ENCODE measurements at regions not wholly inside any gene's neighbourhood (a gene's known extent, or its start where the extent isn't known, plus 50 kb on each side); places are given as distances from the start of the nearest gene placed in this dataset.

DNA sequence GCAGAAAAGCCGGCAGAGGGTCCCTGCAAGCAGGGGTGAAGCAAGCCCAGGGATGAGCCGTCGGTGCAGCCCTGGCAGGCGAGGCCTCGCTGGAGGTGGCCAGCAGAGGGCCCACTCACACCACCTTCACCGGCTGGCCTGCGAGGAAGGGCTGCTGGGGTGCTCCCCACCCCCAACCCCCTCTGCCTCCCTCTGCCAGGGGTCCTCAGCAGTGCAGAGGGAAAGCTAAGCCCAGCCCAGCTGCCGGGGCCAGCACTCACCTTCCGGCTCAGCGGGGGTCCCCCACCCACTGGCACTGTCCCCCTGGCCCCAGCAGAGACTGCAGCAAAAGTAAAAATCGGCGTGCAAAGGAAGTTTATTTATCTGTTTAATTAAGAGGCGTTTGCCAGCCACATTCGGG is 113.4 kb downstream of the ENGASE start:
- DNase-seq: peak in 1 of 2 donors; percentile 6

DNA sequence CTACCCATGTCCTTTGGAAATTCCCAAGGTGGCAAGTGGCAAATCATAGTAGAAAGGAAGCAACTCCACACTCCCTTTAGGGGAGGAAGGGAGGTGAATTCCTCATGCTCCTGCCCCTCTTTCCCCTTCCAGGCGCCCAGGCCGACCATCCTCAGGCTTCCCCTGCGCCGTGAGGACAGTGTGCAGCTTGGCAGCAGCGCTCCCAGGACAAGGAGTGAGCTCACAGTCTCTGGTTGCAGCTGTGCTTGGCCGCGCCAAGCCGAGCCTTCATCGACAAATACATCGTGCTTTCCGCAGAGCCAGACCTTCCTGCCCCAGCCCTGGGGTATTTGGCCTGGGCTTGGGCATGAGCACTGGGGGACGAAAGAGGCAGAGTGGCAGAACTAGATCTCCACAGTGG is 112.6 kb downstream of the ENGASE start:
- DNase-seq: no peak

DNA sequence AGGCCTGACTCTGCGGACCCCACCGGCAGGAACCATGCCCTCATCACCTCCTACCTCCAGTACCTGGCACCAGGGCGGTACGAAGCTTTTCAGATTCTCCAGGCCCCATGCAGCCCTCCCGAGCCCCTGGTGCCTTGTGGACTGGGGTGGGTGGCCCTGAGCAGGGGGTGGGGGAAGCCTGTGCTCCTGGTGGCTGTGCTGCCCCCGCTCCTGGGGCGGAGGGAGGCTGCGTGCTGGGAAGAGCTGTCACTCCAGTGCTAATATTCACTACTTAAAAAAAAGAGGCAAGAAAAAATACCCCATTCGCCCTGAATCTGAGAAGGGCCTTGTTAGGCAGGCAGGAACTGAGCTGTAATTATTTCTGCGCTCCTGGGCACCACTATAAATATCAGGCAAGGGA is 111.8 kb downstream of the ENGASE start:
- DNase-seq: no peak

DNA sequence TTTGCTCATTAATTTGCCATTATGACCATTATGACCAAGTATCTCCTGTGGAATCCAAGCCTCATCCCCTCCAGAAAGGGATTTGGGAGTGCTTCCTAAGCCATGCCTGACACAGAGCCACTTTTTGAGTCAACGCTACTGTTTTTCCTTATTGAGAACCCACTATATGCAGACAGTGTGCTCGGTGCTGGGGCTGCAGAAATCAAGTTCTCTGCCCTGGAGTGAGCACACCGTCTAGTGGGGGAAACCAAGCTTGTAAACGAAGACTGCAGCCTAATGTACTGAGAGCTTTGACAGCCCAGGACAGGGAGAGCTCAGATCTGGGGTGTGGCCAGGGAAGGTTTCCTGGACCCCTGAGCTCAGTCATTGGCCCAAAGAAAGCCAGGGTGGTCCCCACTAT is 111.0 kb downstream of the ENGASE start:
- DNase-seq: no peak

DNA sequence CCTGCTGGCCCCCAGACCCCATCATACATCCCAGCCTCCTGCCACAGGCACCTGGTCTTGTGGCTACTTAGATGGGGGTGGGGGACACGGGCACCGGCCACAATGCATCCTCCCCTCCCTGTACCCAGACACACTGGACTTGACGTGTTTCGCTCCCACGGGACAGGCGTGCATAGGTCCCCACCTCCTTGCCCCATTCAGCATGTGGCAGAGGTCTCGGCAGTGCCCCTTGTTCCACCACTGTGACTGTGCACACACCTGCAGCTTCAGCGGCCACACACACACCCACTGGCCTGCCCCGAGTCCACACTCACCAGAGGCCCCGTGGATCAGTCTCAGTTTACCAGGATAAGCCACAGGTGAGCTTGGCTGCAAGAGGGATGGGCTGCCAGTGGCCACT is 109.6 kb downstream of the ENGASE start:
- no peak for DNase-seq

DNA sequence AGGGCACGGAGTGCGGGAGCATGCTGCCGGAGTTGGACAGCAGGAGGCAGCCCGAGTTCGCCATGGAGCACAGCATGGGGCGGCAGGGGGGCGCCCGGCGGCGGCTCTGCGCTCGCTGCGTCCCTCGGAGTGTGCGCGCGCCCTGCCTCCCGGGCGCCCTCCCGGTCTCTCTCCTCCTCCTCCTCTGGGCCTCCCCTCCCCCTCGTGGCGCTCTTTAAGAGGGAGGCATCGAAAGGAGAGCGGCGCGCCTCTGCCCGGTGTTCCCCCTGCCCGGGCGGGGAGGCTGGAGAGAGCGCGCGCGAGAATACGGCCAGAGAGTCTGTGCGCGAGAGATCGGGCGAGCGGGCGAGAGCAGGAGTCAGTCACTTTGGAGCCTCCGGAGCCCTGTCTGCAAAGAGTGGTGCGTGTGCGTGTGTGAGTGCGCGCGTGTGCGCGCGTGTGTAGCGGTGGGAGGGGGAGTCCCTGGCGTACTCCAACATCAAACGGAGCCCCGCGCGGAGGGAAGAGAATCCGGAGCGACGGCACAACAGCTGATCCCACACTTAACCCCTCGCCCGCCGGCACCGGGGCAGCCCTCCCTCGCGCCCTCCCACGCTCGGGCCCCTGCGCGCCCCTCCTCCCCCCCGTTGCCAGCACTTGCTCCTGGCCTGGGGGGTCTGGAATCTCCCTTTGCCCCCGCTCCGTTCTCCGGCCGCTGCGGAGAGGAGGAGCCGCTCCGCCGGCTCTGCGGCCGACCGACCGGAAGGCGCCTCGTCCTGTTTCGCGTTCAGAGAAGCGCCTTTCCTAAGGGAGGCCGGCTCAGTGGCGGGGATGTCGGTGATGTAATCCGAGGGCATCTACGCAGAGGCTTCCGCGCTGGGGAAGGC is 108.9 kb downstream of the ENGASE start:
- DNase-seq: no peak

DNA sequence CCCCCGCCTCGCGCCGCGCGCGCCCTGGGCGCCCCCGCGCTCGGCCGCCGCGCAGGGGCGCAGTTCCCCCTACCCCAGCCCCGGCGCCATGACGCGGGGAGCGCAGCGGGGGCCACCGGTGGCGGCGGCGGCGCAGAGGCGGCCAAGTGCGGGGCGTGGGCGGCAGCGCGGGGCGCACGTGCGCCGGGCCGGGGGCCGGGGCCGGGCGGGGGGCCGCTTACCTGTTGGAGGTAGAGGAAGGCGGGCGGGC is 108.3 kb downstream of the ENGASE start:
- DNase-seq: no peak

DNA sequence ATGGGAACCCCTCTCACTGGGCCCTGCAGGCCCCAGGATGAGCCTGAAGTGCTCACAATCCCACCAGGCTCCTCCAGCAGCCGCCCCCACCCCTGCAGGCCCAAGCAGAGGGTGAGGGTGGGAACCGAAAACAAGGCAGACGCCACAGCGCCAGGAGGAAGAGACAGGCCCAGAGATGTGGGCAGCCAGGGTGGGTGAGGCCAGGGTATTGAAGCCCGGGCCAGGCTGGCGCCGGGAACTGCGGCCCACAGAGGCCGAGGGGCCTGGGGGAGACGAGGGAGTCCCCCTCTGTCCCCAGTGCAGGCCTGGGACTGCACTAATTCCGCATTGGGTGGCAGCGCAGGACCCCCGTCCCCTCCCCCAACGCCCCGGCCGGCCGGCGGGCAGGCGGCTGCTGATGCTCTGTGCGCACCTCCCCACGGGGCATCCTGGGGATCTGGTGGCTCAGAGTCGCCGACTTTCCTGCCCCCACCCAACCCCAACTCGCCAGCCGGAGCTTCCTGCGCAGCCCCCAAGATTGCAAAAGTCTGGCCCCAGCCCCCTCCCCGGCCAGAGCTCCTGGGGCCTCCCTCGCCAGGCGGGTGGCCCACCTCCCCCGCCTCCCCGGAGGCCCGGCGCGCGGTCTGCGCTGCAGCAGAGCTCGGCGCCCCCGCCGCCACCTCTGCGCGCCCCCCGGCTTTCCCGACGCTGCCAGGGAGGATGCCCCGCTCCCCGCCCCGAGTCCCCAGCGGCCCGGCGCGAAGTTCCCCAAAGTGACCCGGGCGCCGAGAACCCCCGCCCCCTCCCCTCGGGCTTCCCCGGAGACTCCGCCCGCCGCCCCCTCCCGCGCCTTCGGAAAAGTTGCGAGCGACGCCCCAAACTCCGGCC is 107.8 kb downstream of the ENGASE start:
- DNase-seq: no peak

DNA sequence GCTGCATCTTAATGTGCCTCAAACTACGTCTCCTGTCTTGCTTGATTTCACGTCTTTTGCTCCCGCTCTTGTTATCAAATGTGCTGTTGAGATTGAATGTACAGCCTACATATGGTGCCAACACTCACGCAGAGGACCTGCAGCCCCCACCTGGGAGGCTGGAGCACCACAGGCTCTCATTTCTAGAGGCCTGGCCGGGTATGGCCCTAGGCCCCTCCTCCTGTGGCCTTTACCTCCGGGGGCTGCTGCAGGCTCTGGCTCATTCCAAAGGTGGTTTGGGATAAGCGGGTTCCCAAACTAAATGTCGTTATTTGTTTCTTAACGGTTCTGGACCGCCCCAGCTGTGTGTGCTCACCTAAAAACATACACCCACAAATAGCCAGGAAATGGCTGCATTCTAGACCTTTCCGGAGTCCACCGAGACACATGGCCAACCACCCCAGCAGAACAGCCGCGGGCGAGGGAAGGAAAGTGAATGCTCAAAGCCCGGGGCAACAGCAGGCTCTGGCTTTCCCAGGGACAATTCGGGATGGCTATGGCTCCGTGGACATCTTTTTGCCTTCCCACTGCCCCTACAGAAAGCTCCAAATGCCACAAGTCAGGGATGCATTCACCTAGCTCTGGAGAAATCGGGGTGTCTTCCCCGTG is 105.9 kb downstream of the ENGASE start:
- DNase-seq: no peak

DNA sequence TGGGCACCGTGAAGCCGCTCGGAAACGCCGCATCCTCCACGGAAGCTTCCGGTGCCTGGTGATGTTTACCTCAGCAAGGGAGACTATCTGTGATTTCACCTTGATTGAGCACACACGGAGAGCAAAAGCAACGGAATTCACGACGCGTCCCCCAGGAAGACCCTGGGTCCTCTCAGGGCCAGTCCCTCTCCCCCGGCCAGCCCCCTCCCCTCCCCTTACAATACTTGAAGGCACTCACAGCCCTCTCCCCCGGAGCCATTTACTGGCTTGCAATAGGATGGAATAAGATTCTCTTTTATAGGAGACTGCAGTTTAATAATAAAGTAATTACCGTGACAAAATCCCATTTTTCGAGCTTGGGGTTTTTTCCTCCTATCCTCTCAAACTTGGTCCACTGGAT is 104.7 kb downstream of the ENGASE start:
- DNase-seq: no peak

DNA sequence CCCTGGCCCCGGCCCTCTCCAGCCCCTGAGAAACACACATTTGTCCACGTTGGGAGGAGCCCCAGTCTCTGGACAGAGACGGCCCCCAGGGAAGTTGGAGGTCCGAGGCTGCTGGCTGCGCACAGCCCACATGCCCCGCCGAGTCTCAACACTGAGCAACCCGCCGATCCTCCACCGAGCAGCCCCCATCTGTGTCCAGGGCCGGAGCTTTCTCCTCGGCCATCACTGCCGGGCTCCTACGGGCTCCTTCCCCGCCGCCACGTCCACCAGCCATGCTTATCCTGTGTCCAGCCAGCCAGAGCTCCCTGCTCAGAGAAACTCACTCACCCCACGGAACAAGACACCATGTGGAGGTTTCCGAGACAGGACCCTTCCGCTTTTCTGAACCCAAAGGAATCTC is 103.3 kb downstream of the ENGASE start:
- no peak for DNase-seq

DNA sequence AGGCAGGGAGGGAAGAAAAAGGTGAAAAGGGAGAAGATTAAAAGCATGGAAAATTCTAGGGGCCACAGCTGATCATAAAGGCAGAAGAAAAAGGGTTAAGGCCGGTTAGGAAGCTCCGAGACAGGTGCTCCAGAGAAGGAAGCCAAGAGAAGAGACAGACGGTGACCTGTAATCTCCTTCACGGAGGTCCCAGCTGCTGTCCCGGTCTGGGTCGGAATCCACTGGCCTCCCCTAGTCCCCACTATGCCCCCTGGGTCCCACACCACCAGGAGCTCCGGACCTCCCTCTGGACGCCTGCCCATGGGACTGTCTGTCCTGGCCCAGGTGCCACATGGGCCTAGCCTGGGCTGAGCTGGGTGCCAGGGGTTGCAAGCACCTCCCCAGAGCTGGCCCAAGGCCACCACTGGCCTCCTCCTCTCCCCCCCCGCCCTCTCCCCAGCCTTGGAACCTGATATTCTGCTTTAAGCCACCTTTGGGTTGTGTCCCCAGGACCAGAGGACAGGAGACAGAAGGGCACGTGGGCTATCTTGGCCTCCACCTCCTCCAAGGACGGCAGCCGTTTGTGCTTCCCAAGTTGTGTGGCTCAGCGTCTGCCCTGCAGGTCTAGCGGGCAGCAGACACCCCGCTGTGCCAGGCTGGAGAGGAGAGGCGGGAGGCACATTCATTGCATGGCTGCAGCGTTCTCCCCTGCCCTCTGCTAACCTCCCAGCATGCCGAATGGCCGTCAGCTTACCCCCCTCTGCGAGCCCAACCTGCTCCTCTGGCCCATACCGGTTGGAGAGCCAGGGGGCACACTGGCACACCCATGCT is 102.4 kb downstream of the ENGASE start:
- no peak for DNase-seq

DNA sequence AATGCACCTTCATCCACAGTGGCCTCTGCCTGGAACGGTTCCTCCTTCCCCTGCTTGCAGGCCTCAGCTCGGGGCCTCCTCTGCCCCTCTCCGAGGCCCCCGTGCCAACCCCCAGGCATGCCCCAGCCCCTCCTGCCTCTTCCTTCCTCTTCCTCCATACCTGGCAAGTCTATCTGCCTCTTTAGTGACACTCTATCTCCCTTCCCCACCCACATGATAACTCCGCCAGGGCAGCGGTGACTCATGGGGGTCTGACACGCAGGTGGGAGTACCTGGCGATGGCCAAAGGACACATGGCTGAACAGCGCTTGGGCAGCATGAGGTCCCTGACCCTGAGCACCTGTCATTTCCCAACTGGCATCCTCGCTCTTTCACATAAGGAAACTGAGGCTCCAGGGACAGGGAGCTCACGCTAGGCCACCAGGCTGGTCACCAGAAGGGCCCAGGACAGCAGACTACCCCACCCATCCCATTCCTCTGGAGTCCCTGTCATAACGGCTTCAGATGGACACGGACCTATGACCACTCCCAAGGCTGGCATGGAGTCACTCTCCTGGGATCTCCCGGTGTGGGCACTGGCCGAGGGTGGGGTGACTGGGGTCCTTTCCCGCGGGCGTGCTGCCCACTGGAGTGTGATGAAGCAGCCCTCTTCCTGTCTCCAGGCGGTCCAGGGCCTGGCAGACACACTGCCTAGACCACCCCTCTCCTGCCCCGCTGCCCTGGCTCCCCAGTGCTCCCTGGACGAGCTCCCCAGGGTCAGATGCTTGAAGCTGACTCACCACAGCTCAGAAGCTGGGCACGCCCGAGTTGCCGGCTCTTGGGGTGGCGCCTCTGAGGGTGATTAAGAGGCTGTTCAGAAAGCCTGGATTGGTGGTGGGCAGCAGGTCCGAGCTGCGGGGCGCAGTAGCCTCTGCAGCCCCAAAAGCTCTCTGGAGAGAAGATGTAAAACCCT is 100.6 kb downstream of the ENGASE start:
- no peak for DNase-seq

DNA sequence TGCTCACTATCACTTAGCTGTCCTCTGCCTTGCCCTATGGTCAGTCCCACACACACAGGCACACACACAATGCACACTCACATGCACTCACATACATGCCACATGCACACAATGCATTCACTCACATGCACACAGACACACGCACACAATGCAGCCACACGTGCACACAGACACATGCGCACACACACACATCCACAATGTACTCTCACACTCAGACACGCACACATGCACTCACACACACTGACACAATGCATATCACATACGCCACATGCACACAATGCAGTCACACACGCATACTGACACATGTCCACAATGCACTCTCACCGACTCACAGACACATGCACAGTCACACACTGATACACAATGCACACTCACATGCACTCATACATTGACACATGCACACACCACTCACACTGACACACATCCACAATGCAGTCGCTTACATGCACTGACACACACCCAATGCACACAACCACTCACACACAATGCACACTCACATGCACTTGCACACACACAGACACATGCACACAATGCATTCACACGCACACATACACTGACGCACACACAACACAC is 99.7 kb downstream of the ENGASE start:
- no peak for DNase-seq

DNA sequence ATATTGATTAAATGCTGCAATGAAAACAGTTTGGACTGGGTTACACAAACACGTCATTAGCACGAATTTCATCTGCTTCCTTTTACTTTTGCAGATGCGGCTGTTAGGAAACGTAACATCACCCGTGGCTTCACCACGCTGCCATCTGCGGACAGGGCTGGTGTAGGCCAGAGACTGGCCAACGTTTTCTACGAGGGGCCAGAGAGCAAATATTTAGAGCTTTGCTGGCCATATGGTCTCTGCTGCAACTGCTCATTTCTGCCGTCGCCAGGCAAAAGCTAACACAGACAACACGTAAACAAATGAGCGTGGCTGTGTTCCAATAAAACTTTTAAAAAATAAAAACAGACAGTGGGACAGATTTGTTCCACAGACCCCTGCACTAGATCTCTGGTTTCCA is 96.6 kb downstream of the ENGASE start:
- DNase-seq: no peak

DNA sequence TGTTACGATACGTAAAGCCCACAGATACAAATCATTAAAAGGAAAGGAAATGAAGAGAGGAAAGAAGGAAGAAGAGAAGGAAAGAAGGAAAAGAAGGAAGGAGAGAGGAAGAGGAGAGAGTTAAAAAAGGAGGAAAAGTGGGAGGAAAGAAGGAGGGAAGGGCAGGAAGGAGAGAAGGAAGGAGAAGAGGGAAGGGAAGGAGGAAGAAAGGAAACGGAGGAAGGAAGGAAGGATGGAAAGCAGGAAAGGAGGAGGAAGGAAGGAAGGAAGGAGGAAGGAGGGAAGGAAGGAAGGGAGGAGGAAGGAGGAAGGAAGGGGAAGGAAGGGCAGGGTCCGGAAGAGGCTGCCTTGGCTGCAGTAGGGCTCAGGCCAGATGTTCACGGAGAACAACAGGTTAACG is 95.2 kb downstream of the ENGASE start:
- DNase-seq: no peak

DNA sequence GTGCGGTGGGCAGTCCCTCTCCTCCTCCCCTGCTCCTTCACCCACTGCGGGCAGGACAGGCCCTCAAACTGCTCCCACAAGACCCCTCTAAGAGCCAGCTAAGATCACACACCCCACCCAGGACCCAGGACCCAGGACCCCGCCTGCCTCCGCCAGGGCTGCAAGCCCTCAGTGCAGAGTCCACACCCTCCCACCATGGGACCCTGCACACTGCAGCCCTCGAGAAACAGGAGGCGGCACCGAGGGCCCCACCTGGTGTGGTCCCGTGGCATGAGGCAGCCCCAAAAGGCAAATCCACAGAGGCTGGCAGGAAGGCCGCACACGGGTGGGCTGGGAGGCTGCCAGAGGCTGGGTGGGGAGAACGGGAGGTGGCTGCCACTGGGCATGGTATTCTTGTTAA is 94.7 kb downstream of the ENGASE start:
- DNase-seq: no peak

DNA sequence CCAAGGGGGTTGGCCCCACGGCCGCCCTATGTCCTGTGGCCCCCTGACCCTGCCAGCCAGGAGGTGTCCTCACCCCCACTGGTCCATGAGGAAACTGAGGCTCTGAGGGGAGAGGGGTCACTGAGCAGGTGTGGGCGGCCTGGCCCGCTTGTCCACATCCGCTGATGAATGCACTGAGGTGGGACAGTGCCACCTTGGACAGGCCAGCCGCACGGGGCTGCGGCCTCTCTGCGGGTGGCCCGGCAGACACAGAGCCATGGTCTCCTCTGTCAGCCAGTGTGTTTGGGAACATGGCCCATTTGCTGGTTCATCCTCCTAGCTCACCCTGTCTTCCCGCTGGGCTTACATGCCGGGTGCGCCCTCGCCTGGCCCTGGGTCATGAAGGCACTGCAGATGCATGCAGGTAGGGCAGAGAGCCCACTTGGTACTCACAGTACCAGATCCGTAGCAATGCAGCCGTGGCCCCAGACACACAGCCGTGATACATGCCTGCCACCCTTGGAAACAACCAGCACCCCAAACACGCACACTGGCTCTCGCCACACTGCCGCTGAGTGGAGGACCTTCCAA is 93.9 kb downstream of the ENGASE start:
- DNase-seq: no peak

DNA sequence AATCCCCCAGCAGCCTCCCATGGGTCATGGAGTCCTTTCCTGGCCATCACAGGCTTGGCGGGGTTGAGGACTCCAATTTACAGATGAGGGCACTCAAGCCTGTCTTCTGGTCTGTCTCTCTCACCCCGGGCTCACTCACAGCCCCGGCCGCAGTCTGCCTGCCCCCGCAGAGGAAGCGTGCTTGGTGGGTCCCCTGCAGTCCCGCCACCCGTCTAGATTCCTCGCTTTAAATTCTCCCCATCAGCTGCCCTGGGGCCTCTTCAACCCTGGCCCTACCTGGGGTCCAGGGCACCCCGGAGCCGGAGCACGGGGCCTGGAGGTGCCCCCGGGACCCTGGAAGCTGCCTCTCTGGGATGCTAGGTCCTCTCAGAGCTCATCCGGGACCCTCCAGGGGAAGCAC is 92.9 kb downstream of the ENGASE start:
- DNase-seq: no peak

DNA sequence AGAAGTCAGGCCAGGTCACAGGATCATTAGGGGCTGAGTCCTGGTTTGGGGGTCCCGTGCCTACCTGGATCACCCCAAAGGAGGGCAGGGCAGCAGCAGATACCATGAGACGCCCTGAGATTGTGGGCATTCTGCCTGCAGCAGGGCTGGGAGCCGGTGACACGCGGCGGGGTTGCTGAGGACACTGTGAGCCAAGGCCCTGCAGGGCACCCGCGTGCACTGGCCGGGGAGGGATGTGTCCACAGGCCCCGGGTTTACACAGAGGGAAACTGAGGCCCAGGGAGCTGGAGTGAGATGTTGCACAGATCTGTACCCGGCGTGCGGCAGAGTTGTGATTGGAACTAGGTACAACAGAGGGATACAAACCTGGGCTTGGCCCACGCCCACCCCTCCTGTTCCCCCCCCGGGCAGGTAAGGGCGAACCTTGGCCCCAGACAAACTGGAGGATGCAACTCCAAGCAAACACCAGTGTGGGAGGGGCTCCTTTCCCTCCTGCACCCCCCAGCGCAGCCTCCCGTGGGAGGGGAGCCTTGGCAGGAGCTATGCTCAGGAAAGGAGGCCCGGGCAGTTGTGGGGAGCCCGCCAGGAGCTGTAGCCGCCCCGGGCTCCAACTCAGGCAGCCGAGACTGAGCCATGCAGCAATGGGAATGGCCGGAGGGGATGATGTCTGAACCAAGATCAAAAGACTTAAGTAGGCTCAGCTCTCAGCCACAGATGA is 91.3 kb downstream of the ENGASE start:
- no peak for DNase-seq
